Cardiac muscle cell (in vitro differentiated cells and primary cell): ENCODE measurements at regions not wholly inside any gene's neighbourhood (a gene's known extent, or its start where the extent isn't known, plus 50 kb on each side); places are given as distances from the start of the nearest gene placed in this dataset.

Source experiments
- DNase-seq, 2 donors: peaks; one replicate each; pipeline versions ENCODE4 v3.0.0 to v3.0.0-alpha.2; 2010 to 2017; ENCODE audit warnings: low read depth in 1 of 2, low spot score in 1 of 2
- H3K27ac ChIP-seq: fragments of 200-600 bp; sonication (generic); 2 replicates; pipeline ENCODE4 v1.5.1; 2016
- H3K27me3 ChIP-seq: fragments of 200-600 bp; sonication (generic); 2 replicates; pipeline ENCODE4 v1.6.0; 2016; ENCODE audit warnings: control low read depth
- H3K36me3 ChIP-seq: fragments of 200-600 bp; sonication (generic); 2 replicates; pipeline ENCODE4 v1.5.1; 2016; ENCODE audit warnings: control low read depth
- H3K4me1 ChIP-seq: fragments of 200-600 bp; sonication (generic); 2 replicates; pipeline ENCODE4 v1.8.1; 2017; ENCODE audit warnings: low read depth, mild to moderate bottlenecking, mixed run types
- H3K4me3 ChIP-seq: fragments of 200-600 bp; sonication (generic); 2 replicates; pipeline ENCODE4 v1.5.1; 2016; ENCODE audit warnings: mild to moderate bottlenecking
- H3K9me3 ChIP-seq: fragments of 200-600 bp; sonication (generic); 2 replicates; pipeline ENCODE4 v1.5.1; 2017; ENCODE audit warnings: low read depth, mild to moderate bottlenecking, control low read depth
- TF ChIP-seq, protein P1 (sequence below): IDR thresholded peaks from 2 replicates; pipeline ENCODE4 v1.5.1; 2012; ENCODE audit warnings: low read depth, mild to moderate bottlenecking, low read length

DNA sequence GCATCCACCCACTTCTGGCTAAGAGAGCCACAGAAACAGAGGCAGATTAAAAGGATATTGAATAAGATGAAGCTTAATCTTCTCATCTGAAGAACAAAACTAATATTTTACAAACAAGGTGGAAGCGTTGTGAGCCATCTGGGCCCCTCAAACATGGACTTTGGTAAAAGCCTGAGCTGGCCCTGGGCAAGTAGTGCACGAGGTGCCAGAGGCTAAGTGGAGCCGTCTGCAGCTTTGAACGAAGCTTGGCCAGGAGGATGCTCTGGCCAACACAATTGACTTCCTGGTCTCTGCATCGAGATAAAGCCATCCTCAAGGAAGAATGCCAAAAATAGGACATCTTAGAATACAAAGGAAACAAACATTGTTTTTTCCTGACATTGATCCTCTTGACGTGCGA is 53.2 kb upstream of the PLEKHG1 start:
- H3K27me3 ChIP-seq, result no peaks in the 10 kb centered on the region
- no peak overlapping the region for H3K4me3 ChIP-seq
- no peaks in the 10 kb centered on the region for H3K9me3 ChIP-seq
- no peak overlapping the region for H3K27ac ChIP-seq
- no peaks in the 10 kb centered on the region for H3K4me1 ChIP-seq
- peak in 1 of 2 donors; percentile 11 for DNase-seq
- H3K36me3 ChIP-seq, result no peaks in the 10 kb centered on the region
- TF ChIP-seq, protein P1, sequence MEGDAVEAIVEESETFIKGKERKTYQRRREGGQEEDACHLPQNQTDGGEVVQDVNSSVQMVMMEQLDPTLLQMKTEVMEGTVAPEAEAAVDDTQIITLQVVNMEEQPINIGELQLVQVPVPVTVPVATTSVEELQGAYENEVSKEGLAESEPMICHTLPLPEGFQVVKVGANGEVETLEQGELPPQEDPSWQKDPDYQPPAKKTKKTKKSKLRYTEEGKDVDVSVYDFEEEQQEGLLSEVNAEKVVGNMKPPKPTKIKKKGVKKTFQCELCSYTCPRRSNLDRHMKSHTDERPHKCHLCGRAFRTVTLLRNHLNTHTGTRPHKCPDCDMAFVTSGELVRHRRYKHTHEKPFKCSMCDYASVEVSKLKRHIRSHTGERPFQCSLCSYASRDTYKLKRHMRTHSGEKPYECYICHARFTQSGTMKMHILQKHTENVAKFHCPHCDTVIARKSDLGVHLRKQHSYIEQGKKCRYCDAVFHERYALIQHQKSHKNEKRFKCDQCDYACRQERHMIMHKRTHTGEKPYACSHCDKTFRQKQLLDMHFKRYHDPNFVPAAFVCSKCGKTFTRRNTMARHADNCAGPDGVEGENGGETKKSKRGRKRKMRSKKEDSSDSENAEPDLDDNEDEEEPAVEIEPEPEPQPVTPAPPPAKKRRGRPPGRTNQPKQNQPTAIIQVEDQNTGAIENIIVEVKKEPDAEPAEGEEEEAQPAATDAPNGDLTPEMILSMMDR, result no peak

DNA sequence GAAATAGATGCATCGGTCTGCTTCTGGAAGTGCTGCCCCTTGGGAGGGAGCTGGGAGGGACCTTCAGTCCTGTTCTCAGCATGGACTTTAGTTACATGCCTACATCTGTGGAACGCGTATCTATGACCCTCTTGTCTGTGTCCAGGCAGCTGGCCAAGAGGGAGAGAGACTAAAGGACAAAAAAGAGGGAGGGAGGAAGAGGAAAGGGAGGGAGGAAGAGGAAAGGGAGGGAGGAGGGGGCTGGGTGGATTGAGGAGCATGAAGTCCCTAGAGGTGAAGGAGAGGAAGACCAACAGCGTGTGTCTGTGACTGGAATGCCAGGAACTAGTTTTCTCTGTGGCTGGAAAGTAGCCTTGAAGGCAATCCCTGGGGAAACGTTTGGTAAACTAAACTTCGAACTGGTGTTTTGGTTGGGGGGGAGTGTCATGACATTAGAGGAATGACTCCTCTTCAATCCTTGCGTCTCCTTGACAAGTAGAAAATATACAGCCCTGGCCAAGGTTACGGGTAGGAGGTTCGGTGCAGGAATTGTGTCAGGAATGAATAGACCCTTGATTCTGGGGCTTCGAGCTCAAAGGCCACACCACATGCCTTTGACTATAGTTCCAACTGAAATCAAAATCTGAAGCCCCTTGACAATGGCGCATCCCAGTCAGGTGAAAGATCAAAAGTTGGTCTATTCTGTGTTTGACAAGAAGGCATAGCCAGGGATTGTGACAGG is 52.0 kb upstream of the PLEKHG1 start:
- TF ChIP-seq, protein P1, result no peak
- no peak overlapping the region for H3K27ac ChIP-seq
- H3K27me3 ChIP-seq, result no peaks in the 10 kb centered on the region
- H3K4me1 ChIP-seq, result no peaks in the 10 kb centered on the region
- no peaks in the 10 kb centered on the region for H3K9me3 ChIP-seq
- DNase-seq, result peak; percentile 7 to 12
- H3K4me3 ChIP-seq, result no peak overlapping the region
- no peaks in the 10 kb centered on the region for H3K36me3 ChIP-seq

DNA sequence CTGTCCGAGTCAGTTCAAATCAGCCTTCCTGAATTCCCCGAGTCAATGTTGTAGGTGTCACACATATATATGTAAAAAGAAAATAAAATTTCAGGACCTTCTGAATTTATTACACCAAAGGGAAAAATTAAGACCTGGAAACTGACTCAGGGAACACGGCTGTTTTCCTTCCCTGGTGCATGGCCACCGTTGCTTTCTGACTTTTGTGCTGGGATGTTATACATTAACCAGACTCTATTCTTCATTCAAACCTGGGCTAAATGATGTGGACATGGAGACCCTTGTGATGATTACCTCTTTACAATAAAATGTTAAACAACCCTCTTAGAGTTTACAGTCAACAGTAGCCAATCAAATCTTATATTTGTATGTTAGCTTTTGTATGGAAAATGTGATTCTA is 51.4 kb upstream of the PLEKHG1 start:
- no peaks in the 10 kb centered on the region for H3K9me3 ChIP-seq
- no peaks in the 10 kb centered on the region for H3K27me3 ChIP-seq
- no peaks in the 10 kb centered on the region for H3K36me3 ChIP-seq
- H3K4me3 ChIP-seq, result no peak overlapping the region
- no peak overlapping the region for H3K27ac ChIP-seq
- H3K4me1 ChIP-seq, result no peaks in the 10 kb centered on the region
- DNase-seq, result no peak
- TF ChIP-seq, protein P1, result no peak

DNA sequence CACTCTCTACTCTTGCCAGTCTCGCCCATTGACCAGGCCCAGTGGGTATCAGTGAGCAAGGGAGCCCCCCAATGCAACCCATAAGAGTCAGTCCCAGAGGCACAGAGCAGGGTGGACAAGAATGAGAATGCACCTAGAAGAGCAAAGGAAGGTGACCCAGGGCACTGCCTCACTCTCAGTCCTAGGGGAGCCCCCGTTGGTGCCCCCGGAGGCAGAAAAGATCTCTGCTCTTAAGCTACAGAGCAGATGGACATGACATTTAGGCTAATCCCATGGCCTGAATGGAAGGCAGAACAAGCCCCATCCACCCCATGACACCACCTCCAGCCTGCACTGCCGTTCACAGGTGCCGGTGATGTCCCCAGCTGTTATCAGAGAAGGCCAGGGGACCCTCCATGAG is 50.7 kb upstream of the PLEKHG1 start:
- no peak for DNase-seq
- Histone ChIP-seq H3K4me3 (no peak overlapping the region), H3K9me3 (no peaks in the 10 kb centered on the region), H3K4me1 (no peaks in the 10 kb centered on the region), H3K27ac (no peak overlapping the region), H3K27me3 (no peaks in the 10 kb centered on the region), H3K36me3 (no peaks in the 10 kb centered on the region)
- TF ChIP-seq, protein P1, result no peak

DNA sequence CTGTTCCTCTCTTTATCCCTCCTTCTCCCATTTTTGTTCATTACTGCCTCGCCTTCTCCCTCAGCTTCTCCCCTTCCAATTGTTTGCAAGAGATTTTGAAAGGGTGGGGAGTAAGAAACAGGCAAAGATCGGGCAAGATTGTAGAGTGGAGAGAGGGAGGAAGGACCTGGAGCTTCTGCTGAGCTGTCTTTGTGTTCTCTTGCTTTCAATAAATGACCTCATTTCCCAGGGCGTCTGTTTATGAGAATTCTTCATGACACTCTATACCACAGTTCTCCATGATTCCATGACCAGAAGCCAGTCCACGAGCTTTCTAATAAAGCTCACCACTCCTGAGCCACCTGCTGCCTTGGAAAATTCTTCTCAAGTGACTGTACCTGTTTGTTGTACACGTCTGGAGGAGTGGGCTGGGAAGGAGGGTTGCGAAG is 50.0 kb upstream of the PLEKHG1 start:
- Histone ChIP-seq H3K27me3 (no peaks in the 10 kb centered on the region), H3K27ac (no peak overlapping the region), H3K9me3 (no peaks in the 10 kb centered on the region), H3K36me3 (no peaks in the 10 kb centered on the region), H3K4me1 (no peaks in the 10 kb centered on the region), H3K4me3 (no peak overlapping the region)
- DNase-seq, result no peak
- TF ChIP-seq, protein P1, result no peak
